ENCODE measurements at regions not wholly inside any gene's neighbourhood (a gene's known extent, or its start where the extent isn't known, plus 50 kb on each side); places are given as distances from the start of the nearest gene placed in this dataset.

GRCh38 chr15:88365124-88365523, 102.1 kb downstream of the MRPL46 start:
- intact Hi-C loops (cut with DNase I): no loop called here
- Histone ChIP-seq H3K4me3 (no peak overlapping the region), H3K27ac (no peak overlapping the region), H3K4me1 (replicated peaks in 1 of 2) (no peaks in the 10 kb centered on the region), H3K27me3 (no peaks in the 10 kb centered on the region), H3K36me3 (replicated peaks in 1 of 2) (no peaks in the 10 kb centered on the region), H3K9me3 (replicated peaks in 1 of 3) (no peaks in the 10 kb centered on the region)
- DNase-seq: no peak
- WGBS, 4 donors: 40 to 46% (median 43%) methylated on average over 9 to 10 of the region's 10 CpGs
- TF ChIP-seq POLR2A (IDR thresholded peaks at IDR 0.05): no peak
- TF ChIP-seq CTCF (IDR thresholded peaks at IDR 0.05): no peak

GRCh38 chr15:88348579-88349230, 92.2 kb upstream of the NTRK3 start:
- intact Hi-C loops (cut with DNase I): no loop called here
- Histone ChIP-seq H3K4me3 (no peak overlapping the region), H3K4me1 (replicated peaks in 1 of 2) (no peaks in the 10 kb centered on the region), H3K27me3 (no peaks in the 10 kb centered on the region), H3K36me3 (replicated peaks in 1 of 2) (no peaks in the 10 kb centered on the region), H3K27ac (no peak overlapping the region), H3K9me3 (replicated peaks in 1 of 3) (peaks cover 0 to 5% (median 0%) of the 10 kb centered on the region in 3 donors)
- WGBS, 4 donors: 50 to 71% (median 58%) methylated on average over 4 of the region's 4 CpGs
- DNase-seq: no peak
- TF ChIP-seq POLR2A (IDR thresholded peaks at IDR 0.05) (no peak), CTCF (IDR thresholded peaks at IDR 0.05) (no peak)

GRCh38 chr15:88345962-88346361, 89.4 kb upstream of the NTRK3 start:
- Histone ChIP-seq H3K27me3 (no peaks in the 10 kb centered on the region), H3K4me3 (no peak overlapping the region), H3K36me3 (replicated peaks in 1 of 2) (no peaks in the 10 kb centered on the region), H3K27ac (no peak overlapping the region), H3K9me3 (replicated peaks in 1 of 3) (no peaks in the 10 kb centered on the region), H3K4me1 (replicated peaks in 1 of 2) (no peaks in the 10 kb centered on the region)
- TF ChIP-seq POLR2A (IDR thresholded peaks at IDR 0.05) (no peak), CTCF (IDR thresholded peaks at IDR 0.05) (no peak)
- no peak for DNase-seq
- intact Hi-C loops (cut with DNase I): no loop called here
- 41 to 59% (median 48%) methylated on average over 4 of the region's 4 CpGs for WGBS, 4 donors

GRCh38 chr15:88344786-88345185, 88.2 kb upstream of the NTRK3 start:
- Histone ChIP-seq H3K27me3 (no peaks in the 10 kb centered on the region), H3K36me3 (replicated peaks in 1 of 2) (no peaks in the 10 kb centered on the region), H3K4me3 (no peak overlapping the region), H3K9me3 (replicated peaks in 1 of 3) (no peaks in the 10 kb centered on the region), H3K27ac (no peak overlapping the region), H3K4me1 (replicated peaks in 1 of 2) (no peaks in the 10 kb centered on the region)
- DNase-seq: no peak
- WGBS, 4 donors: 58 to 81% (median 78%) methylated on average over 2 of the region's 2 CpGs
- intact Hi-C loops (cut with DNase I): no loop called here
- TF ChIP-seq CTCF (IDR thresholded peaks at IDR 0.05) (no peak), POLR2A (IDR thresholded peaks at IDR 0.05) (no peak)

Data from adrenal gland (tissue), 9 donors.